GM21447 (cell line): ENCODE measurements at regions not wholly inside any gene's neighbourhood (a gene's known extent, or its start where the extent isn't known, plus 50 kb on each side); places are given as distances from the start of the nearest gene placed in this dataset.

Experiments
- ATAC-seq: cut with Tn5 transposase; IDR thresholded peaks from one replicate; pipeline ENCODE4 v1.9.1; 2021; ENCODE audit not compliant: unreplicated experiment

DNA sequence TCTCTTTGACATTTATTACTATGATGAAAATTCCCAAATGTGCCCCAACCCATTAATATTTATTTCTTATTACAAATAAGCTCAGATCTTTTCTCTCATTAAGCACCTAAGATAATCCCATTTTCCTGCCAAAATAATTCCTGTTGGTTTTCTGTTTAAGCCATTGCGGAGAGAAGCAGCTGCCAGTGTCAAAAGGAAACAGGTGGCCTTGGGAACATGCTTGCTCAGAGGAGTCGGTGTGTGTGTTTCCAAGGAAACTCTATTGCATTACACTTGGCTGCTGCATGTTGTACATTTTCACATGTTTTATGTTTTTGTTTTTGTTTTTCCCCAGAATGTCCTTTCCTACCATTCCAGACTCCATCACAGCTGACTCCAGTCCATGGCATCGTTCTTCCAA lies 56.4 kb downstream of the CD24 start:
- no peak for ATAC-seq

- ATAC-seq = no peak
Measured at GRCh38 chr6:106916891-106917290, 57.6 kb downstream of the CD24 start.

DNA sequence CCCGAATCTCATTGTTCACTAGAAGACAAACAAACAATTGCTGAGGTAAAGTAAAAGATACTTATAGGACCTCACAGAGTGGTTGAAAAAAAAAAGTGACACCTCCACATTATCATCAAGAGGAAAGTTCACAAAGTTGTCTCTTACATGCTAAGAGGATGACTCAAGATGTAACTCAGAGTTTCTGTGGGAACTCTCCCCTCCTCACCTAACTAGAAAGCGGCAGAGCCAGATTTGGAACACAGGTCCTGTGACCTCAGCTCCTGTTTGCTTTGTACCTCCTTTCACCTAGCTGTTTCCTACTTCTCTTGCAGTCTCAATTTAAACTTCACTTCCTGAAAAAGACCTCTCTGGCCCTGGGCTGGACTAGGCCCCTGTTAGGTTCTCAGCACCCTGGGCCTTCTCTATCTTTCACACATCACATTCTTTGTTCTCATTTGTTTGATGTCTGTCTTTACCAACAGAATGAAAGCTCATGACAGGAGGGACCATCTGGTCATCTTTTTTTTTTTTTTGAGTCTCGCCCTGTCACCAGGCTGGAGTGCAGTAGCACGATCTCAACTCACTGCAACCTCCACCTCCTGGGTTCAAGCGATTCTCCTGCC lies 60.8 kb downstream of the CD24 start:
- peak; percentile 96 for ATAC-seq

DNA sequence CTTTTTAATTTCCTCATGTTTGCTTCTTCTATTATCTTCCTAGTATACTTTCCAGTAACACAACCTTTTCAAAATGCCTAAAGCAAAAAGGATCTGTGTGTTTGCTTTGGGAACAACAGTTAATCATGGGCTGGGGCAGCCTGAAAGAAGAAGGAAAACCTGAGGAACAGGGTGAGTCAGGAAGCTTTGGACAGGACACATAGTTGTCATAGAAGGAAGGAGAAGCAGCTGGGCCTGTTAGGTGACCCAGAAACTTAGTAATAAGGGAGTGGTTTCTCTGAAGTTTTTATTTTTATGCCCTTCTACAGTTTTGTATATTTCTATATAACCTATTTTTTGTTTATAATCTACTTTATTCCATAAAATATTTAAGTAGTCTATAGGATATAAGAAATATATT lies 61.4 kb downstream of the CD24 start:
- no peak for ATAC-seq

- no peak for ATAC-seq
Measured at GRCh38 chr6:106912091-106912490, 62.4 kb downstream of the CD24 start.

DNA sequence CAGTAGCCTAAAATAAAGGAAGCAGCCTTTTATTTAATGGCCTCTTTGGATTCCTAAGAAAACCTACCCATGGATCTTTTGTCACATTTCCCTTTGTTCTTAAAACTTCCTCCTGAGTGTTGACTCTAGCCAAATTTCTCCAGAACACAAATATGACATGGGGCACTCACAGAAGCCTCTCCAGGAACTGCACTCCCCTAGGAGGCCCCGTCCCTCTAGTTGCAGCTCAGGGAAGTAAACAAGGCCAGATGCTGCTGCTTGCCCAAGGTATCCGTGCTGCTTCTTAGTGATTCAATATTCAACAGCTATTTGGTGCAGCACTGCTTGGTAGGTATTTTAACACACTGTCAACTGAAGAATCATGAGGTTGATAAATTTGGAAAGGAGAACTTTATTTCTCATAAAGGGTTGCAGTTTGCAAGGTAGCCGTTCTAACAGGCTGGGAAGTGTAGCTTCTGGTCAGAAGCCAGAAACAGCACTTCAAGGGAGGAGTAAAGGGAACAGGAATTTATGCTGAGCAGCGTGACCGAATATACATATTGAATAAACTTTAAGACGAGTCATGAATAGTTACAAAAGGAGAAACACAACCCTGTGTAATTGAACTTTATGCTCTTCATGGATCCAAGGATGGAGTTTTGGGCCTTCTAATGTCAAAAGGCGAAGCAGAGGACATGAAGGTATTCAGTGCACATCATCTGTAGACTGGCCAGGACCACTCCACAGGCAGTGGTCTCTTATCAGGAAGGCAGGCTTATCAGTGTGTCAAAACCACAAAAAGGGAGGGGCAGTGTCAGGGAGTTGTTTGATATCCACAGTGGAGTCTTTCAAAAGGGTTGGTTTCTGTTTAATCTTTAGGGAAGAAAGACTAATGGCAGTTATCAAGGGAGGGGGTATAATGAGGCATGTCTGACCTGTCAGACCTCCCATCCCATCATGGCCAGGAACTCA lies 63.3 kb downstream of the CD24 start:
- no peak for ATAC-seq

DNA sequence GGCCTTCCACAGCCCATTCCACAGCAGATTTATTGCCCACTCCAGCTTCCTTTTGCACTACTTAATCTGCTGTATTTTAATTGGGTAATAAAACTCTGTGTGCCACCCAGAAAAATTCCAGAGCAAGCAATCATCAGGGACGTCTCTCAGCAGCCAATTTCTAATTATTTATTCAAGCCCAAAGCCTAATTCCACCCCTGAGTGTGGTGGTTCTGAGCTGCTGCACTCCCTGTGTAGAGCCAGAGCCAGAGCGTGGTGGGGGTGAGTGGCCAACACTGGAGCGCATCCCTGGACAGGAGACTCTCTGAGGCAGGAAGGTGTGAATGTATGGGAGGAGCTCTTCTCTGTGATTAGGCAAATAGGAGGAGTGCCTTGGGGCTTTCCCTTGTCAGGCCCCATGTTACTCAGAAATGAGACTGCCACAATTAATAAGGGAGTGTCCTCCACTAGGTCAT lies 66.1 kb downstream of the CD24 start:
- no peak for ATAC-seq

GRCh38 chr6:106907754-106908153 lies 66.8 kb downstream of the CD24 start:
- no peak for ATAC-seq

- ATAC-seq = no peak
Measured at GRCh38 chr6:106906232-106906631, 68.3 kb downstream of the CD24 start.

- ATAC-seq = no peak
Measured at GRCh38 chr6:106903299-106903698, 71.2 kb downstream of the CD24 start.

DNA sequence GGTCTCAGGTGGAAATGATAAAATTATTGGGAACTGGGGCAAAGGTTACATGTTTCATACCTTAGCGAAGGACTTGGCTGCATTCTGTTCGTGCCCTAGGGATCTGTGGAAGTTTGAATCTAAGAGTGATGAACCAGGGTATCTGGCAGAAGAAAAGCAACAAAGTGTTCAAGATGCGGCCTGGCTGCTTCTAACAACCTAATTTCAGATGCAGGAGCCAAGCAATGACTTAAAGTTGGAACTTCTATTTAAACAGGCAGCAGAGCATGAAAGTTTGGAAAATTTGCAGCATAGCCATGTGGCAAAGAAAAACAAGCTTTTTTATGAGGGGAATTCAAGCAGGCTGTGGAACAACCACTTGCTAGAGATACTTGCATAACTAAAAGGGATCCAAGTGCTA lies 73.5 kb downstream of the CD24 start:
- no peak for ATAC-seq

DNA sequence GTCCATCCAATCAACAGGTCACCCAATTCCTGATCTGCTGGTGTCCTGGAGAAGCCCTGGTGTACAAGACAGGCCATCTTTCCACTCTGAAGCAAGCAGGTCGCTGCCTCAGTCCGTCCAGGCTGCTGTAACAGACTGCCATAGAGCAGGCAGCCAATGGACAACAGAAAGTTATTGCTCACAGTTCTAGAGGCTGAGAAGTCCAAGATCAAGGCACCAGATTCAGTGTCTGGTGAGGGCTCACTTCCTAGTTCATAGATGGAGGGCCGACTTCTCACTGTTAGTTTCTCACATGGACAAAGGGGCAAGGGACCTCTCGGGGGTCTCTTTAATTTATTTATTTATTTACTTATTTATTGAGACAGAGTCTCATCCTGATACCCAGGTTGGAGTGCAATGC lies 74.8 kb downstream of the CD24 start:
- no peak for ATAC-seq

GRCh38 chr6:106897580-106897979 lies 76.9 kb downstream of the CD24 start:
- no peak for ATAC-seq

DNA sequence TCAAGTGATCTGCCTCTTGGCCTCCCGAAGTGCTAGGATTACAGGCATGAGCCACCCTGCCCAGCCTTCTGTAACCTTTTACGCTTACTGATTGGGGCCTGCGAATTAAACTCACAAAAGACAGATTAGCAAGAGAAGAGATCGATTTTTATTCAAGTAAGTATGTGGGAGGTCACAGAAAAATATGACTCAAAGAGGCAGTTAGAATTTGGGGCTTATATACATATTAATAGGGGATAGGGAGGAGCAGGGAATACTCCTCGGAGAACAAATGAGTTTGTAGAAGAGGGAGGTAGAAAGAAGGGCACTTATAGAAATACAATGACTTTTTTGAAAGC lies 78.9 kb downstream of the CD24 start:
- no peak for ATAC-seq

GRCh38 chr6:106894978-106895702 lies 79.4 kb downstream of the CD24 start:
- no peak for ATAC-seq

DNA sequence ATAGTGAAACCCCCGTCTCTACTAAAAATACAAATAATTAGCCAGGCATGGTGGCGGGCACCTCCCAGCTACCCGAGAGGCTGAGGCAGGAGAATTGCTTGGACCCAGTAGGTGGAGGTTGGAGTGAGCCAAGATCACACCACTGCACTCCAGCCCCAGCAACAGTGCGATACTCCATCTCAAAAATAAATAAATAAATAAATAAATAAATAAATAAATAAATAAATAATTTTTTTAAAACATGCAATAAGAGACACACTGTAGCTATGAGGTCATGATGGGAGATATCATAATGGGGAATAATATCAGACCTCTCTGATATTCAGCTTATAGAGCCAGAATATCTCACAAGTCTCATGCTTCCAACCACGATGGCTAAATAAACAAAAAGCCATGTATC lies 82.3 kb downstream of the CD24 start:
- no peak for ATAC-seq

- ATAC-seq = no peak
Measured at GRCh38 chr6:106890447-106890846, 84.1 kb downstream of the CD24 start.

DNA sequence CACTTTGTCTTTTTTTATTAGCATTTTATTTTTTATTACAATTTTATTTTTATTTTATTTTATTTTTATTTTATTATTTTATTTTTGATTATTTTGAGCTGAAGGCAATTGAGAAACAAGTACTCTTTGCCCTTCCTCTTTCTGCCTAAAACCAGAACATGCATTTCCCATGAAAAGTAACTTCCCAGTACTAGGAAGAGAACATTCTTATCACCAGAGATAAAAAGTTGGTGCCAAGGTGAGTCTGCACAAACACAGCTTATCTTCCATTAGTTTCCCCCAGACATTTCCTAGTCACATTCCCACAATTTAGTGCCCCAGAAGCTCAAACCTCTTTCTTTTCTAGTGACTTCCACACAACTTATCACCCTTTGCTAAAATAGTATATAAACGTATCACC lies 84.8 kb downstream of the CD24 start:
- ATAC-seq = no peak

DNA sequence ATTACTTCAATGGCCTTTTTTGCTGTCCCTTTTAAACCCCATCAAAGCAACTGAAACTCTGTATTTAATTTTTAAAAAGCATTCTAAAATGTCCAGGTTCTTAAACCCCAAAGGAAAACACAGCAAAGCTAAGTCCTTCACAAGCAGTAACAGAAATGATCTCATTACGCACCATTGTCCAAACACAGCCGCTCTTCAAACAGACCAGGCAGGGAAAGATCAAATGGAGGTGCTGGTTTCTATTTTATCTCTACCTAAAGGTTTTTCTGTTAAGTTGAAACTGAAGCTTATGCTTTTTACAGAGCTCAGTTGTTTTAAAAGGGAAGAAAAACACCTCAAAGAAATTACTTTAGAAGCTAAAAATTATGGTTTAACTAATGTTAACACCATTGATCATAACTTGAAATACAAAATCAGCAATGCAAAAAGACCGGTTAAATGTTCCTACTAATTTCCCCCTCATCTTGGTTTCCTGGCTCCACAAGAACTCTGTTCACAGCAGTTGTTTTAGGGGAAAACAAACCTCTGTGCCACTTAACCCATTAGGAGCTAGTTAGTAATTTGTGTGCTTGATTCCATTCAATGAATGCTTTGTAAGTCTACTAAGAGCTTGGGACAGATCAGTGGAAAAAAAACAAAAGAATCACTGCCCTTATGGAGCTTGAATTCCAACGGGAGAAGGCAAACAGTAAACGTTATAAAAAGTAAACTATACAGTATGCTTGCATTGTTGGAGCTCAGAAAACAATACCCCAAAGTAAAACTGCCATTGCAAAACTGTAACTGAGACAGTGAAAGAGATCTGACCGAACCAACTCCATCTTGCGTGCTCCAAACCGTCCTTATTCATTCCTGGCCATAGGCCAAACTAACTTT lies 87.4 kb downstream of the CD24 start:
- no peak for ATAC-seq

DNA sequence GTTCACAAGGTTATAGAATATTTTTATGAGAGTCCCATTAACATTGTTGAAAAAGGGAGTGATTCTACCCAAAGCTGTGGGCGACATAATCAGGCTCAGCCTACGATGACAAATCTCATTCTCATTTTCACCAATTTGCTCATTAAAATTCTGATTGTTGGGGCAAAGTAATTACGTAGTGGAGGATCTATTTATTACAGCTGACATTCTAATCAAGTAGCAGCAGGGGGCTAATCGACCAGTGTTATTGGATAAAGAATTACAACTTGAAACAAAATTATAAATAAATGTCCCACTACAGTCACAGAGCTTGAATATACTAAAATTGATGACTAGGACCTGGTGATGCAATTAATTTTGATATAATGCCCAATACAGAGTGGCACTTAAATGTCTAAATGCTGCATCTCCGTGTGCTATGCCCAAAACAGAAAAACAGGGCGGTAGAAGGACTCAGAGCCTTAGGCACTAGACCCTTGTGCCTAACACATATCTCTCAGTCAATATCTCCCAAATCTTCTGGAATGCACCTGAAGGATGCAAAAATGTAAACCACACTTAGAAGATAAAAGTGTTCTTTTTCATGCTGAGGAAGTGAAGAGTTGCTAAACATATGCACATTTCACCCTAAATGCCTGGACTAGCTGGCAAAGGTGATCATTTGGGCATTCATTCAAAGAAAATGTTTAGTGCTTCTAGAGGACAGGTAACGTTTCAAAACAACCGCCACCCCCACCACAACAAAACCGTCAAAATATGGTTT lies 88.3 kb downstream of the CD24 start:
- ATAC-seq = no peak
